ENCODE measurements at regions not wholly inside any gene's neighbourhood (a gene's known extent, or its start where the extent isn't known, plus 50 kb on each side); places are given as distances from the start of the nearest gene placed in this dataset.
"Not testable (repeated sequence)": the region's sequence is repeated elsewhere in the genome, so short reads cannot be mapped to it uniquely, and the experiment has no call there.

DNA sequence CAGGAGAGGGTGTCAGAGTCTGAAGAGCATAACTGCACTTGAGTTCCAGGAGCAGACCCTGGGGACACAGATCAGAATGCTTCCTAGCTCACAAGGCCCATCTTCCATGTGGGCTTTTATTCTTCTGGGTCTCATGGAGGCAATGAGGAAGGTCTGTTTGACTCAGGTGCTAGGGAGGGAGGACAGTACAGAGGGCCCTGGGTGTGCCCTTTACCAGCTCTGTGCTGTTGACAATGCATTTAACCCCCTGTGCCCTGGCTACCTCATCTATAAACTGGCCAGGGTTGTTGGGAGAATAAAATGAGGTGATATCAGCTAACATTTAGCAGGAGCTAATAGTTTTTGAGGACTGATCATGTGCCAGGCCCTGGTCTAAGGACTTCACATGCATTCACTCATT is 318.0 kb downstream of the DMAC1 start:
- no peak for DNase-seq

DNA sequence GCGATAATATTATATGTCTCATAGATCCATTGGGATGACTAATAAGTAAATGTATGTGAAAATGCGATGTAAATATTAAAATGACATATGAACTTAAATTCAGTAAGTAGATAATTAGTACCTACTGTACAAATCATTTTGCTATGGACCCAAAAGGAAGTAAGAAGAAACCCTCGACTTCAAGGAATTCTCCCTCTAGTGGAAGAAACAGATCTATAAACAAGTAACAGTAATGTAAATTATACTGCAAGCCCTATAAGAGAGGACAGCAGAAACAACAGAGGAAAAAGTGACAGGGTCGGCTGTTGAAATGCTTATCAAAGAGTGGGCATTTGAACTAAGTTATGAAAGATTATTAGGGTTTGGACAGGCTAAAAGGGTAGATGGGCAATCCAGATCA is 320.3 kb downstream of the DMAC1 start:
- no peak for DNase-seq

DNA sequence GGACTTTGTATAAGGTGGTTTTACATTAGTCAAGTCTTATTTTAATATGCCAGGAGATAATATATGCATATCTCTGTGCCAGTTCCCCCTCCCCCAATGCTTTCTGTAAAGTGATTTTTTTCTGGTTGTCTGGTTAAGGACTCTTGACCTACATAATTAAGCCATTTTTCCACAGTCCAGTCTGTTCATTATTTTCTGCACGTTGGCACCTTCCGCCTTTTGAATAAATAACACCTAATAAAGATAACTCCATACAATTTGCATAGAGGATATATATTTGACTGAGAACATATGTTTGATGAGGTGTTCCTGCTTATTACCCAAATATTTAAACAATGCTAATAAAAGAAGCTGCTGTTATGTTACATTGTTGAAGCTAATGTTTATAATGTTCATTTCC is 320.9 kb downstream of the DMAC1 start:
- DNase-seq, result no peak

DNA sequence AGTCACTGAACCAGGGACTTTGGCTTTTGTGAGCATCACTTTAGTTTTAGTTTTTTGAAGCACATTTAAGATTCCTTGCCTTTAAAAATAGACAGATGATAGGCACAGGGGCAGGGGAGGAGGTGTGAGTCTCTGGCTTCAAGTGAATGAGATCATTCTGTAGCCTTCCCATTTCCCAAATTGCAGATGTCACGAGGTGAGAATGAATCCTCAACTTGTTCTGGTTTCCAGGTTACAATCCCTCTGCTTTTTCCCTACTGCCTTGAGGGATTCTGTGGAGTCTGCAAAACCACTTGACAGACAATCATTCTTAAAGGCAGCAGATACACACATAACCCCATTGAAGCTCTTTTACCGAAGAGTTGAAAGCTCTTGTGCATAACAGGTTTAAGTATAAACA is 332.4 kb downstream of the DMAC1 start:
- DNase-seq, result peak in 2 of 56 donors; percentile 1 to 13

DNA sequence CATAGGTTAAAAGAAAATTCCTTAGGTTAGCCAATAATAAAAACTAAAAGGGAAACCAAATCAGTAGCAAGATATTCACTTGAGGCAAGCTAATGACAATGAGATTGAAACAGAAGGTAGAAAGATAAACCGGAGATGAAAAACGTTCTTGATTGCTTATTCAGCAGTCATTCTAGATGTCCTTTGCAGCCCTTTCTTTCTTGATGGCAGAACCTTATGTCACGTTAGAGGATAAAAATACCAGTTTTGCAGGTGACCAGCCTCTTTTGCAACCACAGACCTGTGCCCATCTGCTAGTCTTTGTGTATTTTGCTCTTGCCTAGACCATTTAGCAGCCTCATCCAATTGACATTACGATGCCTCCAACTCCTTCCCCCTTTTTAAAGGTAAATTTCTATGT is 337.8 kb downstream of the DMAC1 start:
- no peak for DNase-seq

DNA sequence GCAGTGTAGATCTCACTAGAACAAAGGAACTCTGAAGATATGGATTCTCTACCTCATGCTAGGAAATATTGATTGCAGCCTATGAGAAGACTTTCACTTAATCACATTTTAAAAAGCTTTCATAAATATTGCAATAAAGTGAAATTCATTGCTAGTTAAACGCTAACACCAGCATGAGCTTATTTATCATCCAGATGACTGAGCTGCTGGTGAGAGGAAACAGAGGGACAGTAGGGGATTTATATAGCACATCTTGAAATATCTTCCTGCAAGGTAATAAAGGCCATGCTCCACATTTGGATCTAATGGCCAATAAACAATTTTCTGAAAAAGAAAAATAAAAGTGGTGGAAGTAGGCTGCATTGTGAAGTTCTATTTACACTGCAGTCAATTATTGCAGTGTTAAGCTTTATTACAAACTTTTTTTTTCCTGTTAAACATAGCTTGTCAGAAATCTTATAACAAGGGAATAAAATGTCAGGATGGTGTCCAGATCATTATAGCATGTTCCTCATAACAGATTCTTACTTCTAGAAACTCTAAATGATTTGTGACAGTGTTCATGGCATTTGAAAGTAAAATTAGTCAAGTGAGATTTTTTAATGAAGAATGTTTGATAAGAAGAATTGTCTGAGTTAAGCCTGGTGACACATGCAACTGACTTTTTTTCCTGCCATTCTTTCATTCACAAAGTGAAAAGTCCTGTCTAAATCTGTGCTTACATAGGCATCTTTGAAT is 342.6 kb downstream of the DMAC1 start:
- DNase-seq, result no peak

DNA sequence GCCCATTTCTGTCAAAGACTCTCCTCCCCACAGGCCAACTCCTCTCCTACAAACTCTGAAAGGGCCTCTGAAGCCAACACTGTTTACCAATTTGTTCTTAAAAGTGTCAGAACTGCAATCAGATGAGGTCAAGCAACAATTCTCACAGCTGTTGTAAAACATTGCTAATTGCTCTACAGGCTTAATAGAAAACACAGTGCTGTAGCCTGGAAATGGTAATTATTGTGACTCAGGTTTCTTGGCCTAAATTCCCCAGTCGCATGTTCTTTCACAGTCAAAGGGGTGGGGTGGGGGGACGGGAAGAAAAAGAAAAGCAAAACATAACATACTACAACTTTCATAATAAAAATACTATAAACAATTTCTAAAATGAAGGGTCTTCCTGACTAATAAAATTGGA is 343.2 kb downstream of the DMAC1 start:
- no peak for DNase-seq

DNA sequence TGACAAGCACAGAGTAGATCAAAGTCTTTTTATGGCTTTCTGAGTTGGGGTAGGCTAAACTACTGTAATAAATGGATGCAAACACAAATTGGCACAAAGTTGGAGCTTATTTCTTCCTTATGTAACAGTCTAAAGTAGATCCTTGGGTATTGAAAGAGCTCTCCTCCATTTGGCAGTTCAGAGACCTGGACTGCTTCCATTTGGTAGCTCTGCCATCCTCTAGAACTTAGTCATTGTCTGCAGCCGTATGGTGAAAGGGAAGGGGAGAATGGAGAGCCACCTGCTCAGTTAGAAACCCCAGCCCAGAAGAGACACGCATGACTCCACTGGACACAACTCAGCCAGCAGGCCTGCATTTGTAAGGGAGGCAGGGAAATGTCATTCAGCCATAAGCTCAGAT is 345.0 kb downstream of the DMAC1 start:
- no peak for DNase-seq

DNA sequence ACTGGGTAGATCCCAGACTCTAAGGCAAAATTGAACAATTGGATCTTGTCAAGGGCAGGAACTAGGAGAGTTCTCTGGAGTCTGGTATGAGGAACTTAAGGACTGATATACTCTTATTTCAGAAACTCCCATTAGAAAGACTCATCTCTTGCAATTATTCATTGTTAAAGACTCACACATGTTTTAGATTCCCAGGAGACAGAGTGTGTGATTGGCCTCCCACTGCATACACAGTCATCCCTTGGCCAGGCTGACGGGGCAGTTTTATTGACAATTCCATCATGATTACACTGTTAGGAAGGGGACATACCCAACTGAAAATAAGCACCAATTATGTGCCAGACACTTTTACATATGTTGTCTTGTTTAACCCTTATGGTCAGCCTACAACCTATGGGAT is 347.2 kb downstream of the DMAC1 start:
- DNase-seq, result no peak

DNA sequence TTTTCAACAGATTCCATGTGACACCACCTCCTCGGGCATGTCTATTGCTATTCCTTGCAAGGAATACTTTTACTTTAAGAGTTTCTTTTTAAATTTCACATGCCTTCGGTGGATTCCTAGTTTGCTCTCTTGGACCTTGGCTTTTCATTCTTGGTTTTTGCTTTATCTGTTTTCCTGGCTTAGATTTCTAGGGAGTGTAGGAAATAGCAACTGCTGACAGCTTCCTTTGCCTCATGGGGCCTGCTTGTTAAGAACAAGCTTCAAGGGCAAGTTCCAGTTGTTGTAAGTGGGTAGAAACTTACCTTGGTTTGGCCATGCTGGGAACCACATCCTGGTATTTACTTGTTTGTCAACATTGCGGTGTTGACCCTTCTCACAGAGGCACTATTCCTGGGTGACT is 348.5 kb downstream of the DMAC1 start:
- no peak for DNase-seq

DNA sequence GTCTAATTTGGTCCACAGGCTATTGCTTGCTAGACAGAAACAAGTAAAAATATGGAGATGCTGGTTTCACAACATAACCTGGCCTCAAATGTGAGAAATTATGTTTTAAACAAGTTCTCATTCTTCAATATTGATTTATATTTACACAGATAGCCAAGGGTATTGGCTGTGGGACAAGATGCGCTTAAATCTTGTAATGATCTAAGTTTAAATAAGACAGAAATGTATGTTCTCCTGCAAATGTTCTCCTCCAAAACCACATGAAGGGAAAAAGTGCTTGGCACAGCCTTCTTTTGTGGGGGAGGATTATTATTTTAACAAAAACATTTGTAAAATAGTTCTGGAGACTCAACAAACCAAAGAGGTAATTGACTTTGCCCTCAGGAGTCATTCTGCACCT is 356.0 kb downstream of the DMAC1 start:
- DNase-seq, result no peak

DNA sequence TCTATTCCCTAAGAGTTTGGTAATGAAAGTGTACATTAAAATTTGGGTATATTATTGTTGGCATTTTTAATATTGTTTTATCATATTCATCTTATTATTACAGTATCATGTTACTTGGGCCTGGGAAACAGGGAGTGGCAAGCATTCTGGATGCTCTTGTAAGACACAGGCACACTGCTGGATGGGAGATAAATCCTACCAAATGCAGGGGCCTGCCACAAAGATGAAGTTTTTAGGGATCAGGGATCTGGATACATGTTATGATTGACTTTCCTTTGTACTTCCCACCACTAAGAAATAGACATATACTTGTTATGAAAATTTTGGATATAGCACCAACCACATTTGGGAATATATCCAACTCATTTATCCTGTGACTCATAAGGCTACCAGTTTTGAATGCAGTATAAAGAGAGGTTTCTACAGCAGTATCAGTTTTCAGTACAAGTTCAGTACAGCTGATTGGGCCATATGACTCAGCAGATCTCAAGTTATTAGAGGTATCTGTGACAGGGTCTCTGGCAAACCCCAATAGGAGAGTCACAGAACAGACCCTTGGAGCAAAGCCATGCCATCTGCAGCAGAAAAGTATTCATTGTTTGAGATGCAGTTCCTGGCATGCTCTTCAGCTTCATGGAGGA is 360.1 kb downstream of the DMAC1 start:
- DNase-seq, result peak in 2 of 56 donors; percentile 6 to 29

DNA sequence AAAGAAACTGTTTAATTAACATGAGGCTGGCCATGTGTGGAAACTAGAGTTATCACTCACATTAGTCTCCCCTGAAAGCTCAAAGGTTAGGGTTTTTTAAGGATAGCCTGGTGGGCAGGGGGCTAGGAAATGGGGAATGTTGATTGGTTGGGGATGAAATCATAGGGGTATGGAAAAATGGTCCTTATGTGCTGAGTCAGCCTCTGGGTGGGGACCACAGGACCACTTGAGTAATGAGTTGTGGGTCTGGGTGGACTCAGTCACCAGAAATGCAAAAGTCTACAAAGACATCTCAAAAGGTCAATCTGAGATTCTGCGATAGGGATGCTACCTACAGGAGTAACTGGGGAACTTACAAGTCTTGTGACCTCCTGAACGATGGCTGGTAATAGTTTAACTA is 362.8 kb downstream of the DMAC1 start:
- no peak for DNase-seq

DNA sequence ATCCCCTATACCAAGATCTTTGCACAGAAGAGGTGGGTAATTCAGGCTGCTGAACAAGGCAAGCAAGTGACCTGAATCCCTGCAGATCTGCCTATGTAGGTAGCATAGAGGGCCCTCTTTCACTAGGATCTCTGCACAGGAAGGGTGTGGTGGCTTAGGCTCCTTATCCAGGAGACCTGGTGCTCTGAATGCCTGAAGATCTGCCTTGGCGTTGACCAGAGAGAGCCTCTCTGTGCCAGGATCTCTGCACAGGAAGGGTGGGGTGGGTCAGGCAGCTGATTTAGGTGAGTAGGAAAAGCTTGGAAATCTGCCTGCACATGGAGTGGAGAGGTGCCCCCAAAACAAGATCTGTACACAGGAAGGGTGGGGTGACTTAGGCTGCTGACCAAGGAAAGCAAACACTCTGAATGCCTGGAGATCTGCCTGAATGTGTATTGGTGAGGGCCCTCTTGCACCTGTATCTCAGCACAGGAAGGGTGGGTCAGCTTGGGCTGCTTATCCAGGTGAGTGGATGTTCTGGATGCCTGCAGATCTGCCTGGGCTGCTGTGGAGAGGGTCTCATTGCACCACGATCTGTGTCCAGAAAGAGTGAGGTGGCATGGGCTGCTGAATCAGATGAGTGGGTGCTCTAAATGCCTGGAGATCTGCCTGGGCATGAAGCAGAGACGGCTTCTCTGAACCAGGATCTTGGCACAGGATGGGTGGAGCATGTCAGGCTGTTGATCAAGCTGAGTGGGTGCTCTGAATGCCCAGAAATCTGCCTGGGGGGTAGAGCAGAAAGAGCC is 365.9 kb downstream of the DMAC1 start:
- no peak for DNase-seq

DNA sequence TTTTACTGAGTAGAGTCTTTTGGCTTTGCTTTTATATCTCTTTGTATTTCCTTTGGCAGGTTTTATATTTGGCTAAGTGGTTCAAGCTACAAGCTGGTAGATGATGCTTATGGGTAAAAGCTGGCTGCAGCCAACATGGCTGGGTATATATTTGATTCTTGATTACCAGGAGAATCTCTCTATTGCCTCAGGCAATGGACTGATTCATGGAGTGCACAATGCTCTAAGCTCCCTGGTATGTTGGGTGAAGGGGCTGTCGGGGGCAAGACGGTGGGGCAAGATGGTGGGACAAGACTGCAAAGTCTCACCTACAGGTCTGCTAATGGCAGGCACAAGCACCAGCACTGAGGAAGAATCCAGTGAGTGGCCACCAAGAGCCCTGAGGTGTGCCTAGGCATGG is 366.6 kb downstream of the DMAC1 start:
- no peak for DNase-seq

DNA sequence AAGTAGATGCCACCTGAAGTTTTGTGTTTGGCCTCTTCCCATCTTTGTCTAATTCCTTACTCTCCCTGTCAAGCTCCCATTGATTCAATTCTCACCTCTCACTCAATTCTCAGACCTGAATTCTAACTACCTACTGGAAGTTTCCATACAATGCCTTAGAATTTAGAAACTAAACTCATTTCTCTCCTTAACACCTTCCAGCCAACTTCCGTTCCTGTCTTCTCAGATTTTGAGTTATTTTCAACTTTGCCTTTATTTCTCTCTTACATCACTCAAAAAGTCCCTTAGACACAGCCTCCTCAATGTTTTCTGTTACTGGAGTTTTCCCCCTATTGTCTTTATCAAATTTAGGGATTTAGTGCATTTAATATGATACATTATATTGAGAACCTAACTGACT is 382.2 kb downstream of the DMAC1 start:
- not testable (repeated sequence) for DNase-seq

DNA sequence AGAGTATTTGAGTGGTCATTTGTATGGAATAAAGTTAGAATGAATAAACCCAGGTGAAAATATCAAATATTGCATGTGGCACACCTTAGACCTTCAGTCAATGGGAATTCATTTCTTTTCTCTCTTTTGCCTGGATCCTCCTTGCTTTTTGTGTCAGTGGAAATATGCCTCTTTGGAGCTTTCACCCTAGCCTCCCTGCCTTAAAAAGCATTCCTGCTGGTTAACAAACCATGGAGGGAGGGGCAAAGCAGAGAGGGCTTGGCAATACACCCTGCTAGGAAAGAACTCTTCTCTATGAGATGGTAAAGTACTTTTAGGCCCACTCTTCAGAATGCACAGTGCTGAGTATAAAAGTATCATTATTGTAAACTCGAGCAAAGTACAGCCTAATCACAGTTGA is 383.7 kb downstream of the DMAC1 start:
- DNase-seq, result no peak

DNA sequence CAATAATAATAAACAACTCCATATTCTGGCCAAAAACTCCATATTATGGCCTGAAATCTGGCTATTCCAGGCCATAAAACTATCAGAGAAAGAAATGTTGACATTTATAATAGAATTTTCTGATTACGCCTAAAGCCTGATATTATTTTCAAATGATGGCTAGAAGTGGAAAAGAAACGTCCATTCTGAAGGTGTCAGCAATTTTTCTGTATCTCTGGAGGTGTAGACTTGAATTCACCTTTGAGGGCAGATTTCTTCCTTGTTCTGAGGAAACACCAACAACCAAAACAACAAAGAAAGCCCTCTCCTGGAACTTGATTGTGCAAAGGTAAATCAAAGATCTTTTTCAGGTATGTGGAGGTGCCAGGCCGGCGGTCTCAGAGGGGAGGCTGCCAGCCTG is 390.7 kb downstream of the DMAC1 start:
- no peak for DNase-seq

DNA sequence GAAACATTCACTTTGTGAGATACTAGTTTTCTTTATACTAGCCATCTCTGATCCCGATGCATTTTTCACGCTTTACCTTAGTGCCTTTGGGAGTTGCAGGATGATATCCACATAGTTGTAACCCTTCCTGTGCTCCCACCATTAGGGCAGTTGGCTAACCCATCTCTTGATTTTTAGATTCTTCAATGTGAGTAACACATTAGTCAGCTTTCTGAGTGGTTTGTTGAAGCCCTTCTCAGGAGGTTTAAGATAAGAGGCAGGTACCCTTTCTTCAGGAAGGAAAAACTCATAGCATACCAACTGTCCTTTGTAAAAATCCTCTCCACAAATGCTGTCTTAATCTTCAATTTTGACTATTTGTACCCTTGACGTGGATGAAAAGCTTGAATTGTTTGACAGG is 392.3 kb downstream of the DMAC1 start:
- no peak for DNase-seq

DNA sequence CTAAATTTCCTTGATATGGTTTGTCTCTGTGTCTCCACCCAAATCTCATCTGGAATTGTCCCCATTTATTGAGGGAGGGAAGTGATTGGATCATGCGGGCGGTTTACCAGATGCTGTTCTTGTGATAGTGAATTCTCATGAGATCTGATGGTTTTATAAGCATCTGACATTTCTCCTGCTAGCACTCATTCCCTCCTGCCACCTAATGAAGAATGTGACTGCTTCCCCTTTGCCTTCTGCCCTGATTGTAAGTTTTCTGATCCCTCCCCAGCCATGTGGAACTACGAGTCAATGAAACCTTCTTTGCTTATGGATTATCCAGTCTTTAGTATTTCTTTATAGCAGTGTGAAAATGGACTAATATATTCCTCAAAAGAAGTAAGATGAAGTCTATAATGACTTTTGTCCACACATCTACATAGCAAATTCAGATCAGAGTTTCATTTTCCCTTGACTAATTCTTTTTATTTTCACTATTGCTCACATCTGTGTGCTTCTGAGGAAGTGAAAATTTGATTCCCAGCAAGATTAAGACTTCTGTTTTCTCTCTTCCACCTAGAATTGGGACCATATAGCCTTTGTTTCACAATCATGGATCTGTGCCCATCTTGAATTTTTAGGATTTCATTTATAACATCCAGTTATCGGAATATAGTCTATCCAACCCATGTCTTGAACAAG is 393.5 kb downstream of the DMAC1 start:
- DNase-seq, result no peak

DNA sequence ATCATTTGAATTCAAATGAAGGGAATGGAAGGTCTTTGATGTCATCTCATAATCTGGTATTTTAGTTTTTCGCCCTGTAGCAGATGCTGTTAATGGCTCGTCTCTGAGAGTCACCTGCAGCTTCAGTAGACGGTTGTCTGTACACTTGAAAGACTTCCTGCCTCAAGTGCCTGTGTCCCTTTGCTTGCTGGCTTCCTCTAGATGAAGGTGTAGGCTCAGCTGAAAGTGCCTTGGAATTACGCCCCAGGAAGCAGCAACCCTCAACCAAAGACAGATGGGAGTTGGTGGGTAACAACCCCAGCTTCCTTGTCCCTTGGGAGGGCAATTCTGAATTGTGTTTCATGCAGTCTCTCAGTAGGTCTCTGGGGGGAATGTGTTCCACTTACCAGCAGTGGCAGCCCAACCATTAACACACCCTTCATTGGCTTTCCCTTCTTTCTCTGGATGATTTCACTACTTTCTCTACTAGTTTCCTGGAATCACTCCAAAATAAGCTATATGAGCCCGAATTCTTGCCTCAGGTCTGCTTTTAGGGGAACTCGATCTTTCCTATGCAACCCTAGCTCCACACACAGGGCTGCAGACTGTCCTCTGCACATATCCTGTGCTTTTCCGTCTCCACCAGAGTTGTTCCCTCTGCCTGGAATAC is 395.6 kb downstream of the DMAC1 start:
- DNase-seq, result no peak

DNA sequence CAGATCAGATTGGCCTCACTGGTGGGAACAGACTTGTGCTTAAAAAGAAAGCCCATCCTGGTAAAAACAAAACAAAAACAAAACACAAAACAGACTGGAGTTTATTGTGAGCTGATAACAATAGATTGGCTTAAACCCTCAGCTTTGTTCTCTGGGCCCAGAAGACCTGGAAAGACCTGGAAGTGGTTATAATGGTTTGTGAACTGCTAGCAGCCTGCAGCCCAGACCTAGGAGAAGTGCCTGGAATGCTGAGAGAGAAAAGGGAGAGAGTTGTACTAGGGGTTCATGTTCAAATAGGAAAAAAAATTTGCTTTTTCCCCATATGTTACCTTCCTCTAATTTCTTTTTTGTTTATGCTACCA is 396.6 kb downstream of the DMAC1 start:
- no peak for DNase-seq
